ENCODE measurements at regions not wholly inside any gene's neighbourhood (a gene's known extent, or its start where the extent isn't known, plus 50 kb on each side); places are given as distances from the start of the nearest gene placed in this dataset.

- Histone ChIP-seq H3K79me2 (ENCODE audit: control insufficient read depth, low read length) (no peaks in the 10 kb centered on the region), H3K4me3 (ENCODE audit: low read length) (no peak overlapping the region), H3K9me3 (ENCODE audit: control insufficient read depth, insufficient read depth, low read length) (no peaks in the 10 kb centered on the region), H3F3A (ENCODE audit: control insufficient read depth, insufficient read depth) (no peaks in the 10 kb centered on the region), H3K36me3 (ENCODE audit: control insufficient read depth, low read length) (no peaks in the 10 kb centered on the region), H3K9me2 (replicated peaks; ENCODE audit: control insufficient read depth, low read length) (no peaks in the 10 kb centered on the region), H3K4me1 (ENCODE audit: control insufficient read depth, low read length) (peaks cover 10% of the 10 kb centered on the region), H3K27me3 (ENCODE audit: control insufficient read depth, low read length) (no peaks in the 10 kb centered on the region), H3K4me2 (ENCODE audit: low read length) (no peak overlapping the region), H3K27ac (ENCODE audit: low read depth, low read length) (no peak overlapping the region), H4K20me1 (ENCODE audit: control insufficient read depth, insufficient read depth, low read depth, low read length) (no peaks in the 10 kb centered on the region)
- TF ChIP-seq CTCF (IDR thresholded peaks at IDR 0.05; ENCODE audit: low read depth, low read length, poor library complexity, severe bottlenecking): no peak
- TF ChIP-seq EZH2phosphoT487 (IDR thresholded peaks at IDR 0.05; ENCODE audit: borderline replicate concordance, low read length): no peak
Measured at GRCh38 chr6:169944415-169944814, 193.0 kb downstream of the ERMARD start.

GRCh38 chr6:169944061-169944337 is 192.6 kb downstream of the ERMARD start:
- no peaks in the 10 kb centered on the region for H3K9me2 ChIP-seq (replicated peaks; ENCODE audit: control insufficient read depth, low read length)
- H3F3A ChIP-seq (ENCODE audit: control insufficient read depth, insufficient read depth): no peaks in the 10 kb centered on the region
- TF ChIP-seq EZH2phosphoT487 (IDR thresholded peaks at IDR 0.05; ENCODE audit: borderline replicate concordance, low read length): no peak
- H4K20me1 ChIP-seq (ENCODE audit: control insufficient read depth, insufficient read depth, low read depth, low read length): no peaks in the 10 kb centered on the region
- no peak overlapping the region for H3K4me2 ChIP-seq (ENCODE audit: low read length)
- H3K79me2 ChIP-seq (ENCODE audit: control insufficient read depth, low read length): no peaks in the 10 kb centered on the region
- H3K4me1 ChIP-seq (ENCODE audit: control insufficient read depth, low read length): peaks cover 6% of the 10 kb centered on the region
- no peak overlapping the region for H3K27ac ChIP-seq (ENCODE audit: low read depth, low read length)
- H3K36me3 ChIP-seq (ENCODE audit: control insufficient read depth, low read length): no peaks in the 10 kb centered on the region
- H3K9me3 ChIP-seq (ENCODE audit: control insufficient read depth, insufficient read depth, low read length): no peaks in the 10 kb centered on the region
- H3K4me3 ChIP-seq (ENCODE audit: low read length): no peak overlapping the region
- no peaks in the 10 kb centered on the region for H3K27me3 ChIP-seq (ENCODE audit: control insufficient read depth, low read length)

GRCh38 chr6:169943241-169944060 is 192.0 kb downstream of the ERMARD start:
- no peaks in the 10 kb centered on the region for H4K20me1 ChIP-seq (ENCODE audit: control insufficient read depth, insufficient read depth, low read depth, low read length)
- H3K36me3 ChIP-seq (ENCODE audit: control insufficient read depth, low read length): no peaks in the 10 kb centered on the region
- no peaks in the 10 kb centered on the region for H3K79me2 ChIP-seq (ENCODE audit: control insufficient read depth, low read length)
- no peak overlapping the region for H3K27ac ChIP-seq (ENCODE audit: low read depth, low read length)
- no peaks in the 10 kb centered on the region for H3K9me3 ChIP-seq (ENCODE audit: control insufficient read depth, insufficient read depth, low read length)
- H3K4me1 ChIP-seq (ENCODE audit: control insufficient read depth, low read length): peaks cover under 1% of the 10 kb centered on the region
- no peak overlapping the region for H3K4me3 ChIP-seq (ENCODE audit: low read length)
- H3K9me2 ChIP-seq (replicated peaks; ENCODE audit: control insufficient read depth, low read length): no peaks in the 10 kb centered on the region
- TF ChIP-seq CTCF (IDR thresholded peaks at IDR 0.05; ENCODE audit: low read depth, low read length, poor library complexity, severe bottlenecking) (no peak), EZH2phosphoT487 (IDR thresholded peaks at IDR 0.05; ENCODE audit: borderline replicate concordance, low read length) (no peak)
- no peaks in the 10 kb centered on the region for H3K27me3 ChIP-seq (ENCODE audit: control insufficient read depth, low read length)
- H3F3A ChIP-seq (ENCODE audit: control insufficient read depth, insufficient read depth): no peaks in the 10 kb centered on the region
- H3K4me2 ChIP-seq (ENCODE audit: low read length): no peak overlapping the region

- no peak overlapping the region for H3K4me3 ChIP-seq (ENCODE audit: low read length)
- no peaks in the 10 kb centered on the region for H3K9me3 ChIP-seq (ENCODE audit: control insufficient read depth, insufficient read depth, low read length)
- no peaks in the 10 kb centered on the region for H3K36me3 ChIP-seq (ENCODE audit: control insufficient read depth, low read length)
- H3K4me1 ChIP-seq (ENCODE audit: control insufficient read depth, low read length): no peaks in the 10 kb centered on the region
- no peaks in the 10 kb centered on the region for H4K20me1 ChIP-seq (ENCODE audit: control insufficient read depth, insufficient read depth, low read depth, low read length)
- no peaks in the 10 kb centered on the region for H3K79me2 ChIP-seq (ENCODE audit: control insufficient read depth, low read length)
- TF ChIP-seq EZH2phosphoT487 (IDR thresholded peaks at IDR 0.05; ENCODE audit: borderline replicate concordance, low read length) (no peak), CTCF (IDR thresholded peaks at IDR 0.05; ENCODE audit: low read depth, low read length, poor library complexity, severe bottlenecking) (no peak)
- H3K27me3 ChIP-seq (ENCODE audit: control insufficient read depth, low read length): no peaks in the 10 kb centered on the region
- no peak overlapping the region for H3K27ac ChIP-seq (ENCODE audit: low read depth, low read length)
- no peaks in the 10 kb centered on the region for H3F3A ChIP-seq (ENCODE audit: control insufficient read depth, insufficient read depth)
- no peak overlapping the region for H3K4me2 ChIP-seq (ENCODE audit: low read length)
- H3K9me2 ChIP-seq (replicated peaks; ENCODE audit: control insufficient read depth, low read length): no peaks in the 10 kb centered on the region
Measured at GRCh38 chr6:169942173-169942572, 190.8 kb downstream of the ERMARD start.
